K562 (cell line): ENCODE measurements at regions not wholly inside any gene's neighbourhood (a gene's known extent, or its start where the extent isn't known, plus 50 kb on each side); places are given as distances from the start of the nearest gene placed in this dataset.

Experiments used
- ATAC-seq: fragments of 200-7000 bp; cut with Tn5 transposase; 3 replicates; pipeline ENCODE4 v1.9.1; 2020; ENCODE audit warnings: moderate library complexity
- BruUV-seq: library from RNA; stranded (reverse); fragments of 400-500 nt; replicated peaks from 2 replicates; lab custom pipeline; 2021; lab: Mats Ljungman, UMichigan
- CTCF ChIA-PET: fragments of 300-600 bp; formaldehyde crosslinking; extraction: SDS; loops from one replicate; lab custom pipeline; 2021; ENCODE audit warnings: low intra/inter-chr PET ratio; lab: Yijun Ruan, JAX
- POLR2A ChIA-PET: fragments of 300-600, 350-650 bp; sonication (Branson Sonifier 250); formaldehyde crosslinking; extraction: SDS; loops from one replicate; lab custom pipeline; 2021; ENCODE audit warnings: antibody characterized with exemption, inconsistent platforms; lab: Yijun Ruan, JAX
- DNase-seq, 4 experiments: peaks; one replicate each; pipeline versions ENCODE4 v3.0.0 to v3.0.0-alpha.2; 2011 to 2018; ENCODE audit warnings: low spot score in 3 of 4, mixed read lengths in 3 of 4; ENCODE audit errors: extremely low read depth in 1 of 4
- FAIRE-seq: peaks from 2 replicates; lab custom pipeline; 2011; peaks lifted over from hg19 to GRCh38; lab: Jason Lieb, UNC
- H2AFZ ChIP-seq: 2 replicates; pipeline ENCODE4 v1.6.0; 2011; ENCODE audit warnings: low read depth, low read length, control low read depth, inconsistent platforms
- H3K27ac ChIP-seq: fragments of 200-600 bp; 3 replicates; pipeline ENCODE4 v1.8.0; 2011; ENCODE audit warnings: low read depth, mild to moderate bottlenecking, control low read depth, inconsistent platforms, low read length, moderate library complexity, mixed read lengths; ENCODE audit errors: extremely low read depth
- H3K27me3 ChIP-seq, 2 experiments: fragments of 300-600 bp in 1 of 2; 2 replicates in 1 of 2; 3 replicates in 1 of 2; pipeline versions ENCODE4 v1.6.0 to v1.8.0; 2011; ENCODE audit warnings: inconsistent platforms in 2 of 2, low read length in 2 of 2, mild to moderate bottlenecking in 1 of 2, mixed read lengths in 1 of 2, moderate library complexity in 1 of 2; ENCODE audit not compliant: control insufficient read depth in 2 of 2, insufficient read depth in 2 of 2
- H3K36me3 ChIP-seq: fragments of 300-600 bp; 3 replicates; pipeline ENCODE4 v1.8.0; 2011; ENCODE audit warnings: mild to moderate bottlenecking, low read length, inconsistent platforms; ENCODE audit not compliant: control insufficient read depth, insufficient read depth
- H3K4me1 ChIP-seq, 2 experiments: fragments of 200-600 bp in 1 of 2; replicated peaks in 1 of 2; 2 replicates in 1 of 2; 3 replicates in 1 of 2; pipeline versions ENCODE4 v1.5.1 to v1.8.0; 2011; ENCODE audit warnings: inconsistent platforms in 2 of 2, low read length in 2 of 2, mild to moderate bottlenecking in 1 of 2, mixed read lengths in 1 of 2, moderate library complexity in 1 of 2; ENCODE audit not compliant: control insufficient read depth in 2 of 2, insufficient read depth in 2 of 2
- H3K4me2 ChIP-seq: 2 replicates; pipeline ENCODE4 v1.6.1; 2011; ENCODE audit warnings: low read length, control low read depth, inconsistent platforms, mixed read lengths; ENCODE audit not compliant: insufficient read depth
- H3K4me3 ChIP-seq: fragments of 200-600 bp; sonication (generic), shearing (Covaris generic); 2 replicates; pipeline ENCODE4 v1.5.1; 2016; ENCODE audit warnings: control low read depth, inconsistent platforms
- H3K79me2 ChIP-seq: fragments of 200-600 bp; 3 replicates; pipeline ENCODE4 v1.8.0; 2011; ENCODE audit warnings: low read length, inconsistent platforms; ENCODE audit not compliant: control insufficient read depth, insufficient read depth
- H3K9ac ChIP-seq, 2 experiments: 2 replicates each; pipeline versions ENCODE4 v1.6.0 to v1.6.1; 2011; ENCODE audit warnings: low read depth in 2 of 2, low read length in 2 of 2, control low read depth in 1 of 2, inconsistent platforms in 1 of 2, mild to moderate bottlenecking in 1 of 2, mixed read lengths in 1 of 2; ENCODE audit not compliant: insufficient read depth in 1 of 2
- H3K9me1 ChIP-seq: one replicate; pipeline ENCODE4 v1.6.0; 2011; ENCODE audit warnings: inconsistent platforms, mild to moderate bottlenecking, low read length, moderate library complexity; ENCODE audit not compliant: control insufficient read depth, insufficient read depth
- H3K9me3 ChIP-seq: replicated peaks from 2 replicates; pipeline ENCODE4 v1.5.1; 2011; ENCODE audit warnings: low read depth, low read length, inconsistent platforms; ENCODE audit not compliant: control insufficient read depth, insufficient read depth
- H4K20me1 ChIP-seq: replicated peaks from 2 replicates; pipeline ENCODE4 v1.6.1; 2011; ENCODE audit warnings: low read length, inconsistent platforms, mixed read lengths; ENCODE audit not compliant: control insufficient read depth, insufficient read depth
- RAD21 ChIP-seq, 2 experiments: fragments of 250-450 bp in 1 of 2; fragments of 450-650 bp in 1 of 2; sonication (Bioruptor Pico) in 1 of 2; formaldehyde crosslinking in 1 of 2; IDR thresholded peaks in 1 of 2; conservative IDR thresholded peaks in 1 of 2; 2 replicates each; pipeline versions ENCODE4 v1.4.0 to v1.8.0; 2020 to 2022; ENCODE audit warnings: mild to moderate bottlenecking in 2 of 2, moderate library complexity in 1 of 2
- RERE ChIP-seq: sonication (generic); formaldehyde crosslinking; IDR thresholded peaks from 2 replicates; pipeline ENCODE4 v1.8.0; 2023; ENCODE audit warnings: missing genetic modification reagents, mild to moderate bottlenecking, borderline replicate concordance
- WGBS: fragments of 100-300 bp; shearing (Covaris generic); methylation state at CpG from one replicate; pipeline ENCODE4 v1.1.6; 2016; ENCODE audit warnings: low coverage, mixed read lengths; ENCODE audit not compliant: insufficient coverage; ENCODE audit errors: missing lambda C conversion rate; 5-methylcytosine and 5-hydroxymethylcytosine counted together
- in situ Hi-C: fragments of 300-500 bp; cut with MboI; formaldehyde crosslinking; loops from 4 replicates; pipeline ENCODE4 v1.15.0; 2018; ENCODE audit warnings: inconsistent platforms, mixed read lengths
- intact Hi-C: fragments of 100-400 bp; cut with micrococcal nuclease; formaldehyde crosslinking; loops from 2 replicates; pipeline ENCODE4 v1.14.2; 2022
- TF ChIP-seq, protein P1 (sequence below), 3 experiments: IDR thresholded peaks in 2 of 3; conservative IDR thresholded peaks in 1 of 3; 2 replicates each; pipeline ENCODE4 v1.5.1; 2011 to 2012; ENCODE audit warnings: low read length in 3 of 3, mild to moderate bottlenecking in 3 of 3, control low read depth in 2 of 3, improper control_type of control experiment in 1 of 3, inconsistent platforms in 1 of 3, low read depth in 1 of 3, mixed read lengths in 1 of 3, moderate library complexity in 1 of 3; ENCODE audit not compliant: insufficient read depth in 2 of 3

- H3K9me1 ChIP-seq, result no peaks in the 10 kb centered on the region
- H4K20me1 ChIP-seq, result no peaks in the 10 kb centered on the region
- H3K9ac ChIP-seq, result no peak overlapping the region
- intact Hi-C loops (loop anchor here (10.0 kb wide), 1 partner anchor 540 kb away; no protein-coding TSS in a partner anchor), in situ Hi-C loops (no loop called here)
- ChIA-PET POLR2A (no interaction called here), CTCF (no interaction called here)
- WGBS, result 23% methylated on average over 2 of the region's 2 CpGs
- no peak overlapping the region for H2AFZ ChIP-seq
- H3K27ac ChIP-seq, result no peak overlapping the region
- FAIRE-seq (no peak), DNase-seq (peak; percentile 12 to 37 (median 21)), ATAC-seq (no peak)
- TF ChIP-seq RERE, result no peak
- TF ChIP-seq, protein P1, sequence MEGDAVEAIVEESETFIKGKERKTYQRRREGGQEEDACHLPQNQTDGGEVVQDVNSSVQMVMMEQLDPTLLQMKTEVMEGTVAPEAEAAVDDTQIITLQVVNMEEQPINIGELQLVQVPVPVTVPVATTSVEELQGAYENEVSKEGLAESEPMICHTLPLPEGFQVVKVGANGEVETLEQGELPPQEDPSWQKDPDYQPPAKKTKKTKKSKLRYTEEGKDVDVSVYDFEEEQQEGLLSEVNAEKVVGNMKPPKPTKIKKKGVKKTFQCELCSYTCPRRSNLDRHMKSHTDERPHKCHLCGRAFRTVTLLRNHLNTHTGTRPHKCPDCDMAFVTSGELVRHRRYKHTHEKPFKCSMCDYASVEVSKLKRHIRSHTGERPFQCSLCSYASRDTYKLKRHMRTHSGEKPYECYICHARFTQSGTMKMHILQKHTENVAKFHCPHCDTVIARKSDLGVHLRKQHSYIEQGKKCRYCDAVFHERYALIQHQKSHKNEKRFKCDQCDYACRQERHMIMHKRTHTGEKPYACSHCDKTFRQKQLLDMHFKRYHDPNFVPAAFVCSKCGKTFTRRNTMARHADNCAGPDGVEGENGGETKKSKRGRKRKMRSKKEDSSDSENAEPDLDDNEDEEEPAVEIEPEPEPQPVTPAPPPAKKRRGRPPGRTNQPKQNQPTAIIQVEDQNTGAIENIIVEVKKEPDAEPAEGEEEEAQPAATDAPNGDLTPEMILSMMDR (IDR thresholded peaks at IDR 0.05 in 2 of 3, conservative IDR thresholded peaks at IDR 0.05 in 1 of 3; ENCODE audit: insufficient read depth in 2 of 3, low read depth in 1 of 3, low read length in 3 of 3), result peak in 2 of 3 experiments; percentile 37 to 39; a peak in 3 of 6 replicates
- peak; percentile 26 to 55; a peak in 2 of 4 replicates for TF ChIP-seq RAD21 (CRISPR knock-in tag; conservative IDR thresholded peaks at IDR 0.05 in 1 of 2, IDR thresholded peaks at IDR 0.05 in 1 of 2)
- no peak overlapping the region for H3K4me3 ChIP-seq
- no TSS peak for BruUV-seq
- no peaks in the 10 kb centered on the region for H3K27me3 ChIP-seq
- H3K79me2 ChIP-seq, result no peaks in the 10 kb centered on the region
- H3K36me3 ChIP-seq, result no peaks in the 10 kb centered on the region
- no peak overlapping the region for H3K4me2 ChIP-seq
- no peaks in the 10 kb centered on the region for H3K9me3 ChIP-seq
- no peaks in the 10 kb centered on the region for H3K4me1 ChIP-seq
Observed at GRCh38 chr5:64074533-64074932, 91.1 kb upstream of the RNF180 start.
